Astrocyte (in vitro differentiated cells and primary cell): ENCODE measurements at regions not wholly inside any gene's neighbourhood (a gene's known extent, or its start where the extent isn't known, plus 50 kb on each side); places are given as distances from the start of the nearest gene placed in this dataset.

ENCODE experiments used
- DNase-seq: peaks from one replicate; pipeline ENCODE4 v3.0.0-alpha.2; 2010; ENCODE audit warnings: low read depth
- FAIRE-seq: peaks from 2 replicates; lab custom pipeline; 2011; peaks lifted over from hg19 to GRCh38; lab: Jason Lieb, UNC
- H2AFZ ChIP-seq: 2 replicates; pipeline ENCODE4 v1.6.0; 2012; ENCODE audit warnings: low read depth, low read length, inconsistent platforms
- H3K27ac ChIP-seq: 2 replicates; pipeline ENCODE4 v1.5.1; 2011; ENCODE audit warnings: low read depth, low read length, inconsistent platforms
- H3K27me3 ChIP-seq: 2 replicates; pipeline ENCODE4 v1.6.0; 2011; ENCODE audit warnings: low read length, inconsistent platforms; ENCODE audit not compliant: insufficient read depth
- H3K36me3 ChIP-seq: 2 replicates; pipeline ENCODE4 v1.5.1; 2011; ENCODE audit warnings: low read length, inconsistent platforms; ENCODE audit not compliant: insufficient read depth
- H3K4me1 ChIP-seq: 2 replicates; pipeline ENCODE4 v1.5.1; 2011; ENCODE audit warnings: low read length, inconsistent platforms; ENCODE audit not compliant: insufficient read depth
- H3K4me2 ChIP-seq: 2 replicates; pipeline ENCODE4 v1.6.0; 2012; ENCODE audit warnings: low read length, inconsistent platforms
- H3K4me3 ChIP-seq: 2 replicates; pipeline ENCODE4 v1.5.1; 2011; ENCODE audit warnings: low read depth, mild to moderate bottlenecking, low read length, inconsistent platforms; ENCODE audit not compliant: insufficient read depth
- H3K79me2 ChIP-seq: 2 replicates; pipeline ENCODE4 v1.6.0; 2012; ENCODE audit warnings: mild to moderate bottlenecking, low read length, inconsistent platforms; ENCODE audit not compliant: insufficient read depth
- H3K9ac ChIP-seq: 2 replicates; pipeline ENCODE4 v1.6.0; 2012; ENCODE audit warnings: mild to moderate bottlenecking, low read length, inconsistent platforms
- H3K9me3 ChIP-seq: 2 replicates; pipeline ENCODE4 v1.5.1; 2012; ENCODE audit warnings: low read depth, mild to moderate bottlenecking, low read length, inconsistent platforms; ENCODE audit not compliant: insufficient read depth
- H4K20me1 ChIP-seq: 2 replicates; pipeline ENCODE4 v1.6.0; 2012; ENCODE audit warnings: low read length, inconsistent platforms; ENCODE audit not compliant: insufficient read depth
- H3K27ac Mint-ChIP-seq: one replicate; pipeline ENCODE4 v1.8.0; 2021; ENCODE audit warnings: mild to moderate bottlenecking, mixed read lengths; ENCODE audit not compliant: unreplicated experiment
- H3K27me3 Mint-ChIP-seq: one replicate; pipeline ENCODE4 v1.8.0; 2021; ENCODE audit warnings: low read depth, mixed read lengths; ENCODE audit not compliant: unreplicated experiment
- H3K36me3 Mint-ChIP-seq: one replicate; pipeline ENCODE4 v1.8.0; 2021; ENCODE audit warnings: low read depth, mixed read lengths; ENCODE audit not compliant: unreplicated experiment
- H3K4me1 Mint-ChIP-seq: one replicate; pipeline ENCODE4 v1.8.0; 2021; ENCODE audit warnings: low read depth, mixed read lengths; ENCODE audit not compliant: unreplicated experiment
- H3K4me3 Mint-ChIP-seq: one replicate; pipeline ENCODE4 v1.8.0; 2021; ENCODE audit warnings: mild to moderate bottlenecking, moderate library complexity, mixed read lengths; ENCODE audit not compliant: unreplicated experiment
- H3K9me3 Mint-ChIP-seq: one replicate; pipeline ENCODE4 v1.8.0; 2021; ENCODE audit warnings: mild to moderate bottlenecking, mixed read lengths; ENCODE audit not compliant: unreplicated experiment
- CTCF ChIP-seq: IDR thresholded peaks from 2 replicates; pipeline ENCODE4 v1.5.1; 2011; ENCODE audit warnings: low read depth, mild to moderate bottlenecking, inconsistent platforms, low read length, moderate library complexity; ENCODE audit not compliant: insufficient read depth
- EZH2 ChIP-seq: IDR thresholded peaks from 2 replicates; pipeline ENCODE4 v1.6.1; 2012; ENCODE audit warnings: mild to moderate bottlenecking, low read length, inconsistent platforms; ENCODE audit not compliant: insufficient read depth

DNA sequence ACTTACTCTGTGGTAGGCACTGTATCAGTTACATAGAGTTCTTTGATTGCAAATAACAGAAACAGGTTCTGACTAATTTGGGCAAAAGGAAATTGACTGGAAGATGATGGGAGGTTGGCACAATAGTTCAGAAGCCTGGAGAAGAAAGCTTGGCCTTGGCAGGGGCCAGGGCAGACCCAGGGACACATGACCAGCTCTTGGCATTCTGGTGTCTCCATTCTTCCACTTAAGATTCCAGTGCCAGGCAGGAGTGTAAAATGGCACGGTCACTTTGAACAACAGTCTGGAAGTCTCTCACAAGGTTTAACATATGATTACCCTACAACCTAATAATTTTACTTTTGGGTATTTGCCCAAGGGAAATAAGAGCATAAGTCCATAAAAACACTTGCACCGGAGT lies 175.9 kb downstream of the BCOR start:
- Histone ChIP-seq H3K4me1 (no peaks in the 10 kb centered on the region), H3K36me3 (no peaks in the 10 kb centered on the region), H3K27ac (no peak overlapping the region), H3K9ac (no peak overlapping the region), H3K9me3 (no peaks in the 10 kb centered on the region), H2AFZ (no peak overlapping the region), H3K4me3 (no peak overlapping the region), H3K79me2 (no peaks in the 10 kb centered on the region), H3K27me3 (no peaks in the 10 kb centered on the region), H4K20me1 (no peaks in the 10 kb centered on the region), H3K4me2 (no peak overlapping the region)
- no peaks in the 10 kb centered on the region for H3K4me1 Mint-ChIP-seq
- FAIRE-seq, result no peak
- no peaks in the 10 kb centered on the region for H3K36me3 Mint-ChIP-seq
- no peaks in the 10 kb centered on the region for H3K9me3 Mint-ChIP-seq
- H3K4me3 Mint-ChIP-seq, result no peak overlapping the region
- TF ChIP-seq EZH2, result no peak
- no peak for DNase-seq
- H3K27me3 Mint-ChIP-seq, result peaks cover 19% of the 10 kb centered on the region
- H3K27ac Mint-ChIP-seq, result no peak overlapping the region

DNA sequence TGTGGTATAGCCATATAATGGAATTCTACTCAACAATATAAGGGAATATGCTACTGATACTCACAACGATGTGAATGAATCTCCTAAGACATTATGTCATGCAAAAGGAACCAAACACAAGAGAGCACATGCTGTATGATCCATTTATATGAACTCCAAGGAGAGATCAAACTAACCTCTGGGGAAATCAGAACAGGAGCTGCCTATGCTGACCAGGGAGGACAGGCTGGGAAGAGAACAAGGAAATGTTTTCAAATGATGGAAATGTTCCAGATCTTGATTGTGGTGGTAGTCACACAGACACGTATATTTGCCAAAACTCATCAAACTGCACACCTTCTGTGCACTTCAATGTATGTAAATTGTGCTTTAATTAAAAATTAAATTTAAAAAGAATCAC lies 175.3 kb downstream of the BCOR start:
- peaks cover 23% of the 10 kb centered on the region for H3K27me3 Mint-ChIP-seq
- Histone ChIP-seq H3K27ac (no peak overlapping the region), H3K27me3 (no peaks in the 10 kb centered on the region), H3K9ac (no peak overlapping the region), H4K20me1 (no peaks in the 10 kb centered on the region), H3K4me2 (no peak overlapping the region), H3K9me3 (no peaks in the 10 kb centered on the region), H3K4me3 (no peak overlapping the region), H3K79me2 (no peaks in the 10 kb centered on the region), H3K4me1 (no peaks in the 10 kb centered on the region), H2AFZ (no peak overlapping the region), H3K36me3 (no peaks in the 10 kb centered on the region)
- no peaks in the 10 kb centered on the region for H3K9me3 Mint-ChIP-seq
- no peak overlapping the region for H3K4me3 Mint-ChIP-seq
- FAIRE-seq, result no peak
- no peak overlapping the region for H3K27ac Mint-ChIP-seq
- no peak for DNase-seq
- no peaks in the 10 kb centered on the region for H3K36me3 Mint-ChIP-seq
- TF ChIP-seq CTCF (no peak), EZH2 (no peak)
- H3K4me1 Mint-ChIP-seq, result no peaks in the 10 kb centered on the region

DNA sequence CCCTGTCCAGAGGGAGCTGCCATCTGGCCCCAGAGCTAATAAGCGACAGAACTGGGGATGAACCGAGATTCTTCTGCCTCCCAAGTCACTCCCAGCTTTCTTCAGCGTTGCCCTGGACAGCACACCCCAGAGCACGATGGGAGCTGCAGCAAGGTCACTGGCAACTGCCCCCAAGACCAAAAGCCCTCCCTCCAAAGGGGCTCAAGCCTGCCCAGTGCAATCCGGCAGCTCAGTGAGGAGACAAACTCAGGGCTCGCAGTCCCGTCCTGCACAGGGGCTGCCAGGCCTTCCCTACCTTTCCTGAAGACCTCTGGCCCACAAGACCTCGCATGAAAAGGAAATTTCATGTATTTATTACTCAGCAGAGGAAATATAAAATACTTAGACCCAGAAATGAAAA lies 174.8 kb downstream of the BCOR start:
- Histone ChIP-seq H2AFZ (no peak overlapping the region), H3K36me3 (no peaks in the 10 kb centered on the region), H3K9me3 (no peaks in the 10 kb centered on the region), H3K4me1 (no peaks in the 10 kb centered on the region), H4K20me1 (no peaks in the 10 kb centered on the region), H3K79me2 (no peaks in the 10 kb centered on the region), H3K4me3 (no peak overlapping the region), H3K4me2 (no peak overlapping the region), H3K27me3 (no peaks in the 10 kb centered on the region), H3K27ac (no peak overlapping the region), H3K9ac (no peak overlapping the region)
- FAIRE-seq (no peak), DNase-seq (no peak)
- TF ChIP-seq EZH2 (no peak), CTCF (no peak)
- H3K9me3 Mint-ChIP-seq, result no peaks in the 10 kb centered on the region
- H3K27me3 Mint-ChIP-seq, result peaks cover 26% of the 10 kb centered on the region
- no peak overlapping the region for H3K4me3 Mint-ChIP-seq
- no peak overlapping the region for H3K27ac Mint-ChIP-seq
- H3K4me1 Mint-ChIP-seq, result no peaks in the 10 kb centered on the region
- no peaks in the 10 kb centered on the region for H3K36me3 Mint-ChIP-seq
